ENCODE measurements at regions not wholly inside any gene's neighbourhood (a gene's known extent, or its start where the extent isn't known, plus 50 kb on each side); places are given as distances from the start of the nearest gene placed in this dataset.

GRCh38 chr2:142445551-142446072, 314.8 kb upstream of the LRP1B start:
- Histone ChIP-seq H3K79me1 (ENCODE audit: low read depth, low read length) (no peaks in the 10 kb centered on the region), H4K8ac (ENCODE audit: extremely low read depth, insufficient read depth, low read length) (no peak overlapping the region), H4K91ac (replicated peaks; ENCODE audit: insufficient read length, low read length) (no peak overlapping the region), H4K5ac (ENCODE audit: insufficient read length, low read depth, low read length) (no peak overlapping the region), H3K36me3 (ENCODE audit: control insufficient read depth in 2 of 4, insufficient read depth in 4 of 4, low read length in 3 of 4) (no peaks in the 10 kb centered on the region), H2AFZ (ENCODE audit: low read length) (no peak overlapping the region), H2BK5ac (ENCODE audit: low read depth, low read length) (no peak overlapping the region), H3K27me3 (replicated peaks in 1 of 4; ENCODE audit: control insufficient read depth in 3 of 4, extremely low read depth in 1 of 4, insufficient read depth in 3 of 4, low read length in 3 of 4) (no peaks in the 10 kb centered on the region), H3K23ac (ENCODE audit: insufficient read length) (no peak overlapping the region), H3K23me2 (ENCODE audit: low read depth, low read length) (no peaks in the 10 kb centered on the region), H2BK20ac (ENCODE audit: low read length) (no peak overlapping the region), H3K4me2 (ENCODE audit: insufficient read depth in 1 of 2, low read depth in 2 of 2, low read length in 2 of 2) (no peak overlapping the region), H2BK12ac (ENCODE audit: low read depth, low read length) (no peak overlapping the region), H4K20me1 (replicated peaks in 1 of 2; ENCODE audit: control insufficient read depth in 1 of 2, insufficient read depth in 2 of 2, low read length in 2 of 2) (no peaks in the 10 kb centered on the region), H3K9ac (replicated peaks in 1 of 4; ENCODE audit: extremely low read depth in 1 of 4, low read depth in 3 of 4, low read length in 3 of 4) (no peak overlapping the region), H2BK15ac (ENCODE audit: low read length) (no peak overlapping the region), H2AK5ac (ENCODE audit: low read depth, low read length) (no peak overlapping the region), H3K4me3 (ENCODE audit: extremely low read depth in 1 of 4, insufficient read depth in 2 of 4, low read depth in 3 of 4, low read length in 4 of 4) (no peak overlapping the region), H3K18ac (ENCODE audit: extremely low read depth, low read length) (no peak overlapping the region), H3K14ac (ENCODE audit: insufficient read length) (no peak overlapping the region), H2BK120ac (replicated peaks; ENCODE audit: low read depth, low read length) (no peak overlapping the region), H3K9me3 (ENCODE audit: insufficient read depth in 2 of 2, low read depth in 1 of 2, low read length in 1 of 2) (no peaks in the 10 kb centered on the region), H3K4me1 (replicated peaks in 1 of 4; ENCODE audit: control insufficient read depth in 3 of 4, insufficient read depth in 4 of 4, low read length in 3 of 4) (no peaks in the 10 kb centered on the region), H3K27ac (ENCODE audit: low read depth, low read length) (no peak overlapping the region), H3K79me2 (ENCODE audit: control insufficient read depth in 1 of 2, insufficient read depth in 2 of 2, low read length in 2 of 2) (no peaks in the 10 kb centered on the region), H3K4ac (replicated peaks; ENCODE audit: insufficient read length, low read depth, low read length) (no peak overlapping the region), H3K56ac (replicated peaks; ENCODE audit: insufficient read length, low read depth, low read length) (no peak overlapping the region)
- DNase-seq (ENCODE audit: low read depth in 1 of 2, low spot score in 2 of 2) (no peak), FAIRE-seq (no peak)
- ChIA-PET CTCF (ENCODE audit: partially characterized antibody) (no interaction called here), POLR2A (ENCODE audit: partially characterized antibody) (no interaction called here)
- TF ChIP-seq EGR1 (IDR thresholded peaks at IDR 0.05; ENCODE audit: borderline replicate concordance, low read depth, low read length) (no peak), FOSL1 (IDR thresholded peaks at IDR 0.05; ENCODE audit: insufficient read depth, low read depth, low read length) (no peak), SRF (IDR thresholded peaks at IDR 0.05; ENCODE audit: low read depth, low read length) (no peak), YY1 (IDR thresholded peaks at IDR 0.05; ENCODE audit: low read depth, low read length) (no peak), TBP (IDR thresholded peaks at IDR 0.05; ENCODE audit: low read depth, low read length) (no peak), TCF12 (IDR thresholded peaks at IDR 0.05; ENCODE audit: low read depth, low read length) (no peak), ATF3 (IDR thresholded peaks at IDR 0.05; ENCODE audit: insufficient read depth, low read depth, low read length) (no peak), GABPA (IDR thresholded peaks at IDR 0.05; ENCODE audit: borderline replicate concordance, insufficient read depth, low read length) (no peak), CEBPB (IDR thresholded peaks at IDR 0.05; ENCODE audit: low read depth, low read length) (no peak), SIRT6 (IDR thresholded peaks at IDR 0.05; ENCODE audit: low read length) (no peak)
- WGBS, 2 experiments (ENCODE audit: extremely low coverage in 1 of 2, insufficient coverage in 1 of 2, insufficient read length in 1 of 2, insufficient replicate concordance in 2 of 2, low coverage in 1 of 2, low lambda C conversion rate in 2 of 2, missing lambda C conversion rate in 1 of 2) = 100% methylated on average over 5 of the region's 5 CpGs; no CpG with 5 or more reads in 1 of the 2 experiments

All from H1 (cell line).